Kidney epithelial cell (primary cell): ENCODE measurements at regions not wholly inside any gene's neighbourhood (a gene's known extent, or its start where the extent isn't known, plus 50 kb on each side); places are given as distances from the start of the nearest gene placed in this dataset.
"Not testable (repeated sequence)": the region's sequence is repeated elsewhere in the genome, so short reads cannot be mapped to it uniquely, and the experiment has no call there.

Experiments used
- DNase-seq: peaks from one replicate; pipeline ENCODE4 v3.0.0-alpha.2; 2010; ENCODE audit warnings: low read depth
- H3K27me3 ChIP-seq: 2 replicates; pipeline ENCODE4 v1.6.0; 2011; ENCODE audit warnings: low read length; ENCODE audit not compliant: control insufficient read depth, insufficient read depth
- H3K36me3 ChIP-seq: 2 replicates; pipeline ENCODE4 v1.5.1; 2011; ENCODE audit warnings: low read length; ENCODE audit not compliant: control insufficient read depth, insufficient read depth
- H3K4me3 ChIP-seq: 2 replicates; pipeline ENCODE4 v1.5.1; 2011; ENCODE audit warnings: low read depth, mild to moderate bottlenecking, control low read depth, low read length
- CTCF ChIP-seq: IDR thresholded peaks from 2 replicates; pipeline ENCODE4 v1.5.1; 2011; ENCODE audit warnings: mild to moderate bottlenecking, moderate library complexity, low read length, control low read depth, inconsistent platforms; ENCODE audit not compliant: insufficient read depth, poor library complexity, severe bottlenecking

- Histone ChIP-seq H3K4me3 (no peak overlapping the region), H3K27me3 (no peaks in the 10 kb centered on the region), H3K36me3 (no peaks in the 10 kb centered on the region)
- no peak for DNase-seq
- no peak for TF ChIP-seq CTCF
Measured at GRCh38 chr11:38646382-38646781, 2048.3 kb upstream of the RAG2 start.

- no peak for TF ChIP-seq CTCF
- no peaks in the 10 kb centered on the region for H3K36me3 ChIP-seq
- no peak for DNase-seq
- H3K4me3 ChIP-seq, result no peak overlapping the region
- H3K27me3 ChIP-seq, result no peaks in the 10 kb centered on the region
Measured at GRCh38 chr11:38640854-38641253, 2042.8 kb upstream of the RAG2 start.

- no peak for DNase-seq
- Histone ChIP-seq H3K4me3 (no peak overlapping the region), H3K36me3 (no peaks in the 10 kb centered on the region), H3K27me3 (no peaks in the 10 kb centered on the region)
- no peak for TF ChIP-seq CTCF
Measured at GRCh38 chr11:38612701-38613100, 2014.7 kb upstream of the RAG2 start.

GRCh38 chr11:38601371-38601770, 2003.3 kb upstream of the RAG2 start:
- H3K4me3 ChIP-seq, H3K36me3 ChIP-seq, H3K27me3 ChIP-seq, DNase-seq: not testable (repeated sequence)

GRCh38 chr11:38598418-38598817, 2000.4 kb upstream of the RAG2 start:
- Histone ChIP-seq H3K27me3 (no peaks in the 10 kb centered on the region), H3K36me3 (no peaks in the 10 kb centered on the region), H3K4me3 (no peak overlapping the region)
- no peak for TF ChIP-seq CTCF
- no peak for DNase-seq

- DNase-seq, H3K36me3 ChIP-seq, H3K27me3 ChIP-seq, H3K4me3 ChIP-seq: not testable (repeated sequence)
Measured at GRCh38 chr11:38595359-38596016, 1997.5 kb upstream of the RAG2 start.

- DNase-seq, result no peak
- TF ChIP-seq CTCF, result no peak
- H3K4me3 ChIP-seq, result no peak overlapping the region
- H3K36me3 ChIP-seq, result no peaks in the 10 kb centered on the region
- no peaks in the 10 kb centered on the region for H3K27me3 ChIP-seq
Measured at GRCh38 chr11:38594895-38595294, 1996.9 kb upstream of the RAG2 start.
